Muscle of leg (tissue), 3 donors: ENCODE measurements at regions not wholly inside any gene's neighbourhood (a gene's known extent, or its start where the extent isn't known, plus 50 kb on each side); places are given as distances from the start of the nearest gene placed in this dataset.

Experiments used
- DNase-seq: peaks from one replicate; pipeline ENCODE4 v3.0.0; 2013
- H3K27ac ChIP-seq: one replicate; pipeline ENCODE4 v1.5.1; 2013; ENCODE audit warnings: mild to moderate bottlenecking, low read length, control low read depth
- H3K27me3 ChIP-seq: one replicate; pipeline ENCODE4 v1.6.1; 2013; ENCODE audit warnings: low read length; ENCODE audit not compliant: control insufficient read depth, insufficient read depth
- H3K36me3 ChIP-seq: one replicate; pipeline ENCODE4 v1.6.1; 2013; ENCODE audit warnings: low read length; ENCODE audit not compliant: control insufficient read depth, insufficient read depth
- H3K4me1 ChIP-seq: one replicate; pipeline ENCODE4 v1.6.1; 2013; ENCODE audit warnings: low read length; ENCODE audit not compliant: control insufficient read depth, insufficient read depth
- H3K4me3 ChIP-seq: one replicate; pipeline ENCODE4 v1.5.1; 2013; ENCODE audit warnings: low read length, control low read depth
- H3K9me3 ChIP-seq: replicated peaks from 2 replicates; pipeline ENCODE4 v1.6.1; 2013; ENCODE audit warnings: low read depth, low read length; ENCODE audit not compliant: control insufficient read depth
- WGBS: methylation state at CpG from one replicate; pipeline ENCODE4 v1.1.5; 2013; ENCODE audit warnings: missing lambda C conversion rate; ENCODE audit not compliant: insufficient coverage; 5-methylcytosine and 5-hydroxymethylcytosine counted together

GRCh38 chr22:35014812-35015211 lies 51.1 kb upstream of the ISX start:
- Histone ChIP-seq H3K9me3 (no peaks in the 10 kb centered on the region), H3K4me1 (no peaks in the 10 kb centered on the region), H3K27me3 (no peaks in the 10 kb centered on the region), H3K27ac (no peak overlapping the region), H3K36me3 (no peaks in the 10 kb centered on the region), H3K4me3 (no peak overlapping the region)
- 93% methylated on average over 6 of the region's 9 CpGs for WGBS
- DNase-seq, result no peak
